ENCODE measurements at regions not wholly inside any gene's neighbourhood (a gene's known extent, or its start where the extent isn't known, plus 50 kb on each side); places are given as distances from the start of the nearest gene placed in this dataset.

DNA sequence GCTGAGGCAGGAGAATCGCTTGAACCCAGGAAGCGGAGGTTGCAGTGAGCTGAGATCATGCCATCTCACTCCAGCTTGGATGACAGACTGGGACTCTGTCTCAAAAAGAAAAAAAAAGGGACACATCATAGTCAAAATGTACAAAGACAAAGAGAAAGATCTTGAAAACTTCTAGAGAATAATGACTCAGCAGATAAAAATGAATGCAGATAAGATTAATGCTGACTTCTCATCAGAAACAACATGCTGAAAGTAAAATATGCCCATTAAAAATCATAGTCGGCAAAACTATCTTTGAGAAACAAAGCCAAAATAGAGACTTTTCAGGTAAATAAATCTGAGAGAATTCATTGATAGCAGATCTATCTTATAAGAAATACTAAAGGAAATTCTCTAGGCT lies 271.1 kb upstream of the GPR149 start:
- H3K36me3 ChIP-seq, result no peaks in the 10 kb centered on the region
- no peaks in the 10 kb centered on the region for H3K4me1 ChIP-seq
- H3K27ac ChIP-seq, result no peak overlapping the region
- DNase-seq (ENCODE audit: low spot score in 2 of 2), result no peak
- no peak overlapping the region for H3K4me3 ChIP-seq
- no peaks in the 10 kb centered on the region for H3K27me3 ChIP-seq
- 94 to 95% methylated on average over 3 of the region's 3 CpGs for WGBS, 2 donors
- TF ChIP-seq, protein P1, sequence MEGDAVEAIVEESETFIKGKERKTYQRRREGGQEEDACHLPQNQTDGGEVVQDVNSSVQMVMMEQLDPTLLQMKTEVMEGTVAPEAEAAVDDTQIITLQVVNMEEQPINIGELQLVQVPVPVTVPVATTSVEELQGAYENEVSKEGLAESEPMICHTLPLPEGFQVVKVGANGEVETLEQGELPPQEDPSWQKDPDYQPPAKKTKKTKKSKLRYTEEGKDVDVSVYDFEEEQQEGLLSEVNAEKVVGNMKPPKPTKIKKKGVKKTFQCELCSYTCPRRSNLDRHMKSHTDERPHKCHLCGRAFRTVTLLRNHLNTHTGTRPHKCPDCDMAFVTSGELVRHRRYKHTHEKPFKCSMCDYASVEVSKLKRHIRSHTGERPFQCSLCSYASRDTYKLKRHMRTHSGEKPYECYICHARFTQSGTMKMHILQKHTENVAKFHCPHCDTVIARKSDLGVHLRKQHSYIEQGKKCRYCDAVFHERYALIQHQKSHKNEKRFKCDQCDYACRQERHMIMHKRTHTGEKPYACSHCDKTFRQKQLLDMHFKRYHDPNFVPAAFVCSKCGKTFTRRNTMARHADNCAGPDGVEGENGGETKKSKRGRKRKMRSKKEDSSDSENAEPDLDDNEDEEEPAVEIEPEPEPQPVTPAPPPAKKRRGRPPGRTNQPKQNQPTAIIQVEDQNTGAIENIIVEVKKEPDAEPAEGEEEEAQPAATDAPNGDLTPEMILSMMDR (IDR thresholded peaks at IDR 0.05), result no peak
- TF ChIP-seq POLR2A (IDR thresholded peaks at IDR 0.05), result no peak
- no peak for TF ChIP-seq EP300 (IDR thresholded peaks at IDR 0.05)
- H3K9me3 ChIP-seq, result no peaks in the 10 kb centered on the region

DNA sequence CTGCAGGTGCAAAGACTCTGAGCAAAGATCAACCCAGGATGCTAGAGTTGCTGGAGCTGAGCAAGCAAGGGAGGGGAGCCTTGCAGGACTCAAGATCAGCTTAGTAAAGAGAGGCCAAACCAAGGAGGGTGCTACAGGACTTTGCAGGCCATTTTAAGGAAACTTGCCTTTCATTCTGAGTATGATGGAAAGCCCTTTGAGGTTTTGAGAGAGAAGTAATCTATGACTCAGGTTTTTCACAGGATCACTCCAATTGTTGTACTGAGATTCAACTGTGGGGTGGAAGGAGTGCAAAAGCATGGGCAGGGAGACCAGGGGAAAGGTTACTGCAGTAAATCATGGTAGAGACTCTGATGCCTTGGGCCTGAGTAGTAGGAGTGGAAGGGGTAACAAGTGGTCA lies 260.4 kb upstream of the GPR149 start:
- H3K4me3 ChIP-seq, result no peak overlapping the region
- no peak overlapping the region for H3K27ac ChIP-seq
- no peaks in the 10 kb centered on the region for H3K4me1 ChIP-seq
- TF ChIP-seq, protein P1 (IDR thresholded peaks at IDR 0.05), result no peak
- no peak for TF ChIP-seq EP300 (IDR thresholded peaks at IDR 0.05)
- TF ChIP-seq POLR2A (IDR thresholded peaks at IDR 0.05), result no peak
- H3K27me3 ChIP-seq, result no peaks in the 10 kb centered on the region
- DNase-seq (ENCODE audit: low spot score in 2 of 2), result no peak
- H3K9me3 ChIP-seq, result no peaks in the 10 kb centered on the region
- H3K36me3 ChIP-seq, result no peaks in the 10 kb centered on the region

DNA sequence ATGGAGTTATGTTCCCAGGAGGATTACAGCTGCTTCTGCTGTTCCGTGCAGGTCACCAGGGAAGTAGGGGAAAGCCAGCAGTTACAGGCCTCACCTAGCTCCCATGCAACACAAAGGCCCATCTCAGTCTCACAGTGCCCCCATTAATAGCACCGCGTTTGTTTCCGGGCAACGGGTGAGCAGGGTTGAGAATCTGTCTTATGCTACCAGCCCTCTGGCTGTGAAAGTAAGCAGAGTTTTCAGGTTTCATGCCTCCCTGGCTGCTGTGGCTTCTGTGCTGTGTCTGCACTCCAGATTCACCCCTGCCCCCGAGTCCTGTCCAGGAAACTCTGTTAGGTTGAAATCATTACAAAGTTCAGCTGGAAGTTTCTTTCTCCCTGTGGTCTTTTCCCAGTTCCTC lies 254.4 kb upstream of the GPR149 start:
- no peaks in the 10 kb centered on the region for H3K27me3 ChIP-seq
- no peak for DNase-seq (ENCODE audit: low spot score in 2 of 2)
- H3K36me3 ChIP-seq, result no peaks in the 10 kb centered on the region
- TF ChIP-seq EP300 (IDR thresholded peaks at IDR 0.05) (no peak), POLR2A (IDR thresholded peaks at IDR 0.05) (no peak)
- TF ChIP-seq, protein P1 (IDR thresholded peaks at IDR 0.05), result no peak
- no peaks in the 10 kb centered on the region for H3K4me1 ChIP-seq
- H3K4me3 ChIP-seq, result no peak overlapping the region
- no peak overlapping the region for H3K27ac ChIP-seq
- 50 to 54% methylated on average over 4 to 6 of the region's 6 CpGs for WGBS, 2 donors
- H3K9me3 ChIP-seq, result peaks cover 0 to 14% (median 0%) of the 10 kb centered on the region in 4 donors

DNA sequence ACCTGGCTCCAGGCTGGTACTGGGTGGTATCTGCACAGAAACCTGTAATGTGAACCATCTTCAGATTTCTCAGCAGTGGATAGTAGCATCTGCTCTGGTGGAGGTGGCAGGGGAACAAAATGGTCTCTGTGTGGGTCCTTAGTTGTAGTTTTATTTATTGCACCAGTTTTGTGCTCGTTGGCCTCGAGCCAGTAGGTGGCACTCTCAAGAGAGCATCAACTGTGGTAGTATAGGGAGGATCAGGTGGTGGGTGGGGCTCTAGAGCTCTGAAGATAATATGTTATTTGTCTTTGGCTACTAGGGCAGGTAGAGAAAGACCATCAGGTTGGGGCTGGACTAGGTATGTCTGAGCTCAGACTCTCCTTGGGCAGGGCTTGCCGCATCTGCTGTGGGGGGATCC lies 254.0 kb upstream of the GPR149 start:
- H3K27me3 ChIP-seq, result no peaks in the 10 kb centered on the region
- H3K4me1 ChIP-seq, result no peaks in the 10 kb centered on the region
- no peak overlapping the region for H3K27ac ChIP-seq
- no peak for DNase-seq (ENCODE audit: low spot score in 2 of 2)
- no peaks in the 10 kb centered on the region for H3K36me3 ChIP-seq
- no peak overlapping the region for H3K4me3 ChIP-seq
- TF ChIP-seq POLR2A (IDR thresholded peaks at IDR 0.05) (no peak), EP300 (IDR thresholded peaks at IDR 0.05) (no peak)
- TF ChIP-seq, protein P1 (IDR thresholded peaks at IDR 0.05), result no peak
- H3K9me3 ChIP-seq, result peaks cover 0 to 14% (median 0%) of the 10 kb centered on the region in 4 donors
- 84 to 86% methylated on average over 3 of the region's 3 CpGs for WGBS, 2 donors

DNA sequence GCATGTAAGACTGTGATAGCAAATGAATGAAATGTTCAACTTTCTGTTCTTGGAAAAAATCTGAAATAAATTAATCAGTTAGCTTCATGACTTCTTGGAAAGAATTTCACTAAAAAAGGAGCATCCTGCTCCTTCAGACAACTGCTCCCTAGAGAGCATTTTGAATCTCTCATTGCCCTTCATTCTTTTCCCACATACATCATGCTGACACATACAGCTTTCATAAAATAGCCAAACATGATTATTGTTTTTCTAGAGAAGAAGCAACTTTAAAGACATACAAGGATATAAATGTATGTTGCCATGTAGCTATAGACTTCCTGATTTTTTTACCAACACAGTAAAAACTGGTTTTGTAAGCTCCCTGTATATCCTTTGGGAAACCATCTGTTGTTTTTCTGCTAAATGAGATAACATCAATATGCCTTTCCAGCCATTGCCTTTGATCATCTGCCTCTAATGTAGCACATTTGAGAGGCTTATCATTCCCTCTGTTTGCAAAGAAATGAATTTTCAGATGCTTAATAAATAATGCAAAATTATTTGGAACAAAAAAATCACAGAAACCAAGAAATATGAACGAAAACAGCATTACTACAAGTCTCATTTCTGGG lies 248.2 kb upstream of the GPR149 start:
- 60 to 64% methylated on average over 1 of the region's 1 CpG for WGBS, 2 donors
- Histone ChIP-seq H3K27me3 (no peaks in the 10 kb centered on the region), H3K27ac (no peak overlapping the region), H3K9me3 (peaks cover 0 to 4% (median 0%) of the 10 kb centered on the region in 4 donors), H3K4me3 (no peak overlapping the region), H3K4me1 (peaks cover 0 to 10% (median 0%) of the 10 kb centered on the region in 4 donors), H3K36me3 (no peaks in the 10 kb centered on the region)
- TF ChIP-seq EP300 (IDR thresholded peaks at IDR 0.05) (no peak), POLR2A (IDR thresholded peaks at IDR 0.05) (no peak)
- TF ChIP-seq, protein P1 (IDR thresholded peaks at IDR 0.05), result no peak
- DNase-seq (ENCODE audit: low spot score in 2 of 2), result no peak
